ENCODE measurements at regions not wholly inside any gene's neighbourhood (a gene's known extent, or its start where the extent isn't known, plus 50 kb on each side); places are given as distances from the start of the nearest gene placed in this dataset.

DNA sequence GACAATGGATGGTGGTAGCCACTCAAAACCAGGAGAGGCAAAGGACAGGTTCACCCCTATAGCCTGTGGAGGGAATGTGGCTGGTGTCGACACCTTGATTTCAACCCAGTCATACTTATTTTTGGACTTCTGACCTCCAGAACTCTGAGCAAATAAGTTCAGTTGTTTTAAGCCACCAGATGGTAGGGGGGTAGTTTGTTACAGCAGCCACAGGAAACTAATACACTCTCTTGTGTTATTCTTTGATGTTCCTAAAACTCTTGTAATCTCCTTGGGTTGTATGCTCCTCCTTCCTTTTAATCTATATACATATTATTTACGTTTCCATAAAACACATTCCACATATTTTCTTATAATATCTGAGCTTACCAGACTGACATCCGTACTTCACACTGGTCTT lies 65.9 kb downstream of the ZBTB18 start:
- TF ChIP-seq, protein P1, sequence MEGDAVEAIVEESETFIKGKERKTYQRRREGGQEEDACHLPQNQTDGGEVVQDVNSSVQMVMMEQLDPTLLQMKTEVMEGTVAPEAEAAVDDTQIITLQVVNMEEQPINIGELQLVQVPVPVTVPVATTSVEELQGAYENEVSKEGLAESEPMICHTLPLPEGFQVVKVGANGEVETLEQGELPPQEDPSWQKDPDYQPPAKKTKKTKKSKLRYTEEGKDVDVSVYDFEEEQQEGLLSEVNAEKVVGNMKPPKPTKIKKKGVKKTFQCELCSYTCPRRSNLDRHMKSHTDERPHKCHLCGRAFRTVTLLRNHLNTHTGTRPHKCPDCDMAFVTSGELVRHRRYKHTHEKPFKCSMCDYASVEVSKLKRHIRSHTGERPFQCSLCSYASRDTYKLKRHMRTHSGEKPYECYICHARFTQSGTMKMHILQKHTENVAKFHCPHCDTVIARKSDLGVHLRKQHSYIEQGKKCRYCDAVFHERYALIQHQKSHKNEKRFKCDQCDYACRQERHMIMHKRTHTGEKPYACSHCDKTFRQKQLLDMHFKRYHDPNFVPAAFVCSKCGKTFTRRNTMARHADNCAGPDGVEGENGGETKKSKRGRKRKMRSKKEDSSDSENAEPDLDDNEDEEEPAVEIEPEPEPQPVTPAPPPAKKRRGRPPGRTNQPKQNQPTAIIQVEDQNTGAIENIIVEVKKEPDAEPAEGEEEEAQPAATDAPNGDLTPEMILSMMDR (IDR thresholded peaks at IDR 0.05; ENCODE audit: extremely low read depth, insufficient read depth, missing control alignments) = no peak
- in situ Hi-C loops (cut with MboI; ENCODE audit: low pct_unique_long_range_greater_than_20kb, low sequenced_read_pairs, unreplicated experiment) = no loop called here
- DNase-seq (ENCODE audit: low spot score) = no peak

DNA sequence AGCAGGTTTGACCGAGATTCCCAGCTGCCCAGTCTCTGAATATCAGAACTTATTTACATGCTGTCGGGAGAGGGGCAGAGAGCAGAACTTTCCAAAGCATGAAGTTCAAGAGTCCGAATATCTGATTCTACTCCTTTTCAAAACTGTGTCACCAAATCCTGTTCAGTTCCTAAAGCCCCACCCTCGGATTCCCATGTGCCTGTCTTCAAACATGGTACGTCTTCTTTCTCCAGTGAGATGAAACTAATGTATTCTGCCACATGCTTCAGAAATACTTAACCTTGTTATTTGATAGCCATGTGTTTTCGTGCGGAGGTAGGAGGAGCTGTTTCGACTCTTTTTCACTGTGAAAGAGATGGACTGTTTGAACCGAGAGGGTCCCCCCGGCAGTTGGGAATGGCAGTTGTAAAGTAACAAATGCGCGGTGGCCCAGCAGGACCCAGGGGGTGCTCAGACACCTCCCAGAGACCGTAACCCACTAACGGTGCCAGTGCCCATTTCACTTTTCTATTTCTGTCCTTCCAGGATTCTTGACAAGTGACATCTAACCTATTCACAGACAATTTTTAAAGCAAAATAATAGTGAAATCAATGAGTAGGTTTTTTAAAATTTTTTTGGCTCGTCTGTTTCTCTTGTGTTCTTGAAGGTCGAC lies 67.2 kb downstream of the ZBTB18 start:
- no peak for DNase-seq (ENCODE audit: low spot score)
- TF ChIP-seq, protein P1 (IDR thresholded peaks at IDR 0.05; ENCODE audit: extremely low read depth, insufficient read depth, missing control alignments) = no peak
- in situ Hi-C loops (cut with MboI; ENCODE audit: low pct_unique_long_range_greater_than_20kb, low sequenced_read_pairs, unreplicated experiment) = no loop called here

DNA sequence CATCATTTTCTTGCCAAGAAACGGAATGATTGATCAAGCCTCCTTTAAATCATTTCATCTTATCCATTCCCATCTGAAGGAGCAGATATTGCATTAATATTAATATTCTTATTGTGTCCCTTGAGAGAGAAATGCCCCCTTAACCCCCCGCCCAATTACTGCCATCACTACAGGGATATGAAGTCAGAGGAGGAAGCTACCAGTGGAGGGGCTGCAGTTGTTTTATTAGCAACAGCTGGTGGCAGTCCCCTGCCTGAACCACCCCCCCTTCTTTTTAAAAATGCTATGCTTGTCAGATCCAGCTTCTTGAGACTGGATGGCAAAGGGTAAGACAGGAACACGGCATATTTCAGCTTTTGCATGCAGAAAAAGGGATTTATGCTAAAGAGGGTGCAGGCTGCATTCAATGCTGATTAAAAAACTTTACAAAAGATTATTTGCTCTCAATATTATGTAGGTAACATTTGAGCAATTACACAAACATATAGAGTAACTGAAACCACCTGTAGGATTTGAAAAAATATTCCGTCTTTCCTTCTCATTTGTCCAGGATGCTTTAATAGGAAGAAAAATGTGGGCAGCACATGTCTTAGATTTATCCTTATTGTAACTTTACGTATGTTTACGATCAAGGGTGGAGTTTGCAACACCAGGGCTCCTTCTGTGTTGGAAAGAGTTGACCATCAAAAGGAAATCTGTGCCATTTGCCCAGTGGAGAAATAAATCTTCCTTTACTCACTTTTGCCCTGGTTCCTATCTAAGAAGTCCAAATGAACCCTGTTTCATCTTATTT lies 77.7 kb downstream of the ZBTB18 start:
- TF ChIP-seq, protein P1 (IDR thresholded peaks at IDR 0.05; ENCODE audit: extremely low read depth, insufficient read depth, missing control alignments) = no peak
- DNase-seq (ENCODE audit: low spot score) = no peak
- in situ Hi-C loops (cut with MboI; ENCODE audit: low pct_unique_long_range_greater_than_20kb, low sequenced_read_pairs, unreplicated experiment) = no loop called here

DNA sequence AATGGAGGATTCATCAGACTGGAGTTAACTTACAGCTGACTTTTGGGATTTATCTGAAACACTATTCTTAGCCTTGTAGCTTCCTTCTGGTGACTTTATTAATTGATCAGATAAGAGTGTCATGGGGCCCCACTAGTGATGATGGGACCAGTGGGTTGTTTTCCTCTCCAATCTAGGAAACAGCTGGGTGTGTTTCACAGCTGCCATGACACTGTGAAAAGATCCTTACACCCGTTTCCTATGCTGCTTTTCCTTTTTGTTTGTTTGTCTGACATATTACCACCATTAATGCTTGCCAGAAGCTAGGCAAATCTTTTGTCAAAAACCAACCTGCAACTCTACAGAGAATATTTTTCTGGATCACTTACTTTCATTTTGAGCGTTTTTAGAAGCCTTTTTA lies 86.2 kb downstream of the ZBTB18 start:
- TF ChIP-seq, protein P1 (IDR thresholded peaks at IDR 0.05; ENCODE audit: extremely low read depth, insufficient read depth, missing control alignments) = no peak
- DNase-seq (ENCODE audit: low spot score) = no peak
- in situ Hi-C loops (cut with MboI; ENCODE audit: low pct_unique_long_range_greater_than_20kb, low sequenced_read_pairs, unreplicated experiment) = no loop called here

DNA sequence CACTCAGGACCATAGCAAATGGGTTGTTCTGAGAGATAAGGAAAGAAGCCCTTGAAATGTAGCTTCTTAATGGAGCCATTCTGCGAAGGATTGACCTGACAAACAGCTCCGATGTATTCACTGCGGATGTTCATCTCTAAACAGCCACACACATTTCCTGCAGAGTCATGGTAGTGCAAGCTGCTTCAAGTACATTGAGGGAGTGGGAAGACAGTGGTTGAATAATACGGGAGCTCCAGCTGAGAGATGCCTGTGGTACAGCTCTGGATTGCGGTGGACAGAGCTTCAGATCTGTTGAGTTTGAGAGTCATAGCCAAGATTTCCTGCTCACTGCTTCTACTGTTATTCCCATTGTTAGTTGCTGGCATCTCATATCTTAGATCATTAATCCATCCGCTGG lies 86.6 kb downstream of the ZBTB18 start:
- TF ChIP-seq, protein P1 (IDR thresholded peaks at IDR 0.05; ENCODE audit: extremely low read depth, insufficient read depth, missing control alignments) = no peak
- DNase-seq (ENCODE audit: low spot score) = no peak
- in situ Hi-C loops (cut with MboI; ENCODE audit: low pct_unique_long_range_greater_than_20kb, low sequenced_read_pairs, unreplicated experiment) = no loop called here

DNA sequence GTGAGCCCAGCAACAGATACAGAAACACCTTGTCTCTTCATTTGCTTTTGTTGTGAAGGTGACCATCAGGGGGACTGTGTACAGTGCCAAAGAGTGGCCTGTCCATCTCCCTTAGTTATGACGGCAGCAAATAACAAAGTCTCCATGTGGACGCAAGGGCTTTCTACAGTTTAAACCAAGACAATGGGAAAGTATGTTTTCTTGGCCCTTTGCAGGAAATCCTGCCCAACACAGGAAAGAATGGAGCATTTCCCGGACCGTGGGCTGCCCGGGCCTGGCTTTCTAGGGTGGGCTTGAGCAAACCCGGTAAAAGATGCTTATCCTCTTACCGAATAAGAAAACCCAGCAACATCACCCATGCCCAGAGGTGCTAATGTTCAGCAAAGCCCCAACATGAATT lies 87.3 kb downstream of the ZBTB18 start:
- no peak for DNase-seq (ENCODE audit: low spot score)
- TF ChIP-seq, protein P1 (IDR thresholded peaks at IDR 0.05; ENCODE audit: extremely low read depth, insufficient read depth, missing control alignments) = no peak
- in situ Hi-C loops (cut with MboI; ENCODE audit: low pct_unique_long_range_greater_than_20kb, low sequenced_read_pairs, unreplicated experiment) = no loop called here
